ENCODE measurements at regions not wholly inside any gene's neighbourhood (a gene's known extent, or its start where the extent isn't known, plus 50 kb on each side); places are given as distances from the start of the nearest gene placed in this dataset.

DNA sequence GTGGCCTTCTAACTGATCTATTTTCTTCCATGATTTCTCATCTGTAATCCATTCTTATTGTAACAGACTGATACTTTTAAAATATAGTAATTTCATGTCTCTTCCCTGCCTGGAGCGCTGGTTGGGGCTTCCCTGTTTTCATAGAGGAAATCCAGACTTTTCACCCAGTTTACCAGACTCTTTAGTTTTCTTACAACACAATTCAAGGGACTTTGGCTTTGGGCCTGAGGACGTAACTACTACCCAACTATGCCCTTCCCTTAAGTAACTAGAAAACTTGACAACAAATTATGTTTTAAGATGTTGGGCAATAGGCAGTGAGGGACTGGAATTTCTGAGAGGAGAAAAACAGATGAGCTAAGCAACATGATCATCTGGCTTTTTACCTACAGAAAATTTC is 289.6 kb downstream of the FGF10 start:
- no peak overlapping the region for H3K9ac ChIP-seq (ENCODE audit: low read length)
- no peak overlapping the region for H3K27ac ChIP-seq (ENCODE audit: low read length)
- TF ChIP-seq EP300 (conservative IDR thresholded peaks at IDR 0.05; ENCODE audit: poor library complexity, severe bottlenecking) (no peak), MXI1 (conservative IDR thresholded peaks at IDR 0.05; ENCODE audit: poor library complexity, severe bottlenecking) (no peak), POLR2AphosphoS5 (IDR thresholded peaks at IDR 0.05) (no peak), SMC3 (conservative IDR thresholded peaks at IDR 0.05; ENCODE audit: poor library complexity) (no peak), TAF1 (IDR thresholded peaks at IDR 0.05; ENCODE audit: low read depth) (no peak), EZH2 (IDR thresholded peaks at IDR 0.05; ENCODE audit: borderline replicate concordance, insufficient read depth, low read length, poor library complexity, severe bottlenecking) (no peak), RAD21 (conservative IDR thresholded peaks at IDR 0.05) (no peak)
- TF ChIP-seq, protein P1, sequence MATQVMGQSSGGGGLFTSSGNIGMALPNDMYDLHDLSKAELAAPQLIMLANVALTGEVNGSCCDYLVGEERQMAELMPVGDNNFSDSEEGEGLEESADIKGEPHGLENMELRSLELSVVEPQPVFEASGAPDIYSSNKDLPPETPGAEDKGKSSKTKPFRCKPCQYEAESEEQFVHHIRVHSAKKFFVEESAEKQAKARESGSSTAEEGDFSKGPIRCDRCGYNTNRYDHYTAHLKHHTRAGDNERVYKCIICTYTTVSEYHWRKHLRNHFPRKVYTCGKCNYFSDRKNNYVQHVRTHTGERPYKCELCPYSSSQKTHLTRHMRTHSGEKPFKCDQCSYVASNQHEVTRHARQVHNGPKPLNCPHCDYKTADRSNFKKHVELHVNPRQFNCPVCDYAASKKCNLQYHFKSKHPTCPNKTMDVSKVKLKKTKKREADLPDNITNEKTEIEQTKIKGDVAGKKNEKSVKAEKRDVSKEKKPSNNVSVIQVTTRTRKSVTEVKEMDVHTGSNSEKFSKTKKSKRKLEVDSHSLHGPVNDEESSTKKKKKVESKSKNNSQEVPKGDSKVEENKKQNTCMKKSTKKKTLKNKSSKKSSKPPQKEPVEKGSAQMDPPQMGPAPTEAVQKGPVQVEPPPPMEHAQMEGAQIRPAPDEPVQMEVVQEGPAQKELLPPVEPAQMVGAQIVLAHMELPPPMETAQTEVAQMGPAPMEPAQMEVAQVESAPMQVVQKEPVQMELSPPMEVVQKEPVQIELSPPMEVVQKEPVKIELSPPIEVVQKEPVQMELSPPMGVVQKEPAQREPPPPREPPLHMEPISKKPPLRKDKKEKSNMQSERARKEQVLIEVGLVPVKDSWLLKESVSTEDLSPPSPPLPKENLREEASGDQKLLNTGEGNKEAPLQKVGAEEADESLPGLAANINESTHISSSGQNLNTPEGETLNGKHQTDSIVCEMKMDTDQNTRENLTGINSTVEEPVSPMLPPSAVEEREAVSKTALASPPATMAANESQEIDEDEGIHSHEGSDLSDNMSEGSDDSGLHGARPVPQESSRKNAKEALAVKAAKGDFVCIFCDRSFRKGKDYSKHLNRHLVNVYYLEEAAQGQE (IDR thresholded peaks at IDR 0.05; ENCODE audit: borderline replicate concordance), result no peak
- TF ChIP-seq, protein P2, sequence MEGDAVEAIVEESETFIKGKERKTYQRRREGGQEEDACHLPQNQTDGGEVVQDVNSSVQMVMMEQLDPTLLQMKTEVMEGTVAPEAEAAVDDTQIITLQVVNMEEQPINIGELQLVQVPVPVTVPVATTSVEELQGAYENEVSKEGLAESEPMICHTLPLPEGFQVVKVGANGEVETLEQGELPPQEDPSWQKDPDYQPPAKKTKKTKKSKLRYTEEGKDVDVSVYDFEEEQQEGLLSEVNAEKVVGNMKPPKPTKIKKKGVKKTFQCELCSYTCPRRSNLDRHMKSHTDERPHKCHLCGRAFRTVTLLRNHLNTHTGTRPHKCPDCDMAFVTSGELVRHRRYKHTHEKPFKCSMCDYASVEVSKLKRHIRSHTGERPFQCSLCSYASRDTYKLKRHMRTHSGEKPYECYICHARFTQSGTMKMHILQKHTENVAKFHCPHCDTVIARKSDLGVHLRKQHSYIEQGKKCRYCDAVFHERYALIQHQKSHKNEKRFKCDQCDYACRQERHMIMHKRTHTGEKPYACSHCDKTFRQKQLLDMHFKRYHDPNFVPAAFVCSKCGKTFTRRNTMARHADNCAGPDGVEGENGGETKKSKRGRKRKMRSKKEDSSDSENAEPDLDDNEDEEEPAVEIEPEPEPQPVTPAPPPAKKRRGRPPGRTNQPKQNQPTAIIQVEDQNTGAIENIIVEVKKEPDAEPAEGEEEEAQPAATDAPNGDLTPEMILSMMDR (IDR thresholded peaks at IDR 0.05; ENCODE audit: poor library complexity, severe bottlenecking), result no peak
- no peak overlapping the region for H3K4me3 ChIP-seq (ENCODE audit: low read length)
- no peaks in the 10 kb centered on the region for H3K36me3 ChIP-seq (ENCODE audit: insufficient read depth, low read length)
- H3K79me2 ChIP-seq (replicated peaks; ENCODE audit: insufficient read depth, low read length), result no peaks in the 10 kb centered on the region
- no peak overlapping the region for H2AFZ ChIP-seq (ENCODE audit: low read depth, low read length)
- H3K9me2 ChIP-seq (ENCODE audit: insufficient read depth, low read length), result no peaks in the 10 kb centered on the region
- H3K27me3 ChIP-seq (ENCODE audit: insufficient read depth, low read depth, low read length), result no peaks in the 10 kb centered on the region
- no peaks in the 10 kb centered on the region for H3K9me3 ChIP-seq (ENCODE audit: low read length)
- no peaks in the 10 kb centered on the region for H3F3A ChIP-seq (ENCODE audit: insufficient read depth, low read length, poor library complexity, severe bottlenecking)
- no peak overlapping the region for H3K4me2 ChIP-seq (ENCODE audit: low read length)
- H4K20me1 ChIP-seq (ENCODE audit: insufficient read depth), result no peaks in the 10 kb centered on the region

DNA sequence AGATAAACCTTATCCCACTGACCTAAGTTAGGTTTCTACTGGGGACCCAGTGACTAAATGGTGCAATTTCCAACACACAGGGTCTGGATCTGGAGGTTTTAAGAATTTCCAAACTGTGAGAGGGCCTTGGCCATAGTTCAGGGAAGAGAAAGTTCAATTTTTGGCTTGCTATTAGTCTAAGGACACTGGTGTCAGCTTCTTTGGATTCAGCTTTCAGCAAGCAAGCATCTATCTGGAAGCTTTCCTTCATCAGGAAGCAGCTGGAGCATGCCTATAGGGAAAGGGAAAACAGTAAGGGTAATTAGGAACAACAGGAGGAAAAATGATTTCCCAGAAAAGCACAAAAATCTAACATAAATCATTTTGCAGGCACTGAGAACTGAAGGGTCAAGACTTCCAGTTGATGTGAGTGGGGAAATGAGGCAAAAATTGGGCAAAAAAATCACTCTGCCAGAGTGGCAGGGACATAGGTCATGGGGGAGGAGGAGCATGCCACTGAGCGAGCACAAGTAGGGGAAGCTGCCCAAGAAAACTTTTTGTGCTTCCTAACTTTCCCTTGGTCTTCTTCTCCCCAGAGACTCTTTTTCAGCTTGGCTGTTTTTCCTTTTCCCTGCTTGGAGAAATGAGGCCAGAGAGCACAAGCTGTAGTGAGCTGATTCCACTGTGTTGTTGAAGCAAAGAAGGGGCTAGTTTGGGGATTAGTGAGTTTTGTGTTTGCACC is 299.6 kb downstream of the FGF10 start:
- Histone ChIP-seq H3F3A (ENCODE audit: insufficient read depth, low read length, poor library complexity, severe bottlenecking) (no peaks in the 10 kb centered on the region), H3K9ac (ENCODE audit: low read length) (no peak overlapping the region), H3K27ac (ENCODE audit: low read length) (no peak overlapping the region), H3K36me3 (ENCODE audit: insufficient read depth, low read length) (no peaks in the 10 kb centered on the region), H3K27me3 (ENCODE audit: insufficient read depth, low read depth, low read length) (no peaks in the 10 kb centered on the region), H3K9me3 (ENCODE audit: low read length) (no peaks in the 10 kb centered on the region), H3K9me2 (ENCODE audit: insufficient read depth, low read length) (no peaks in the 10 kb centered on the region), H3K4me3 (ENCODE audit: low read length) (no peak overlapping the region), H2AFZ (ENCODE audit: low read depth, low read length) (no peak overlapping the region), H3K79me2 (replicated peaks; ENCODE audit: insufficient read depth, low read length) (no peaks in the 10 kb centered on the region), H4K20me1 (ENCODE audit: insufficient read depth) (no peaks in the 10 kb centered on the region), H3K4me2 (ENCODE audit: low read length) (no peak overlapping the region)
- TF ChIP-seq POLR2AphosphoS5 (IDR thresholded peaks at IDR 0.05), result no peak
- TF ChIP-seq, protein P2 (IDR thresholded peaks at IDR 0.05; ENCODE audit: poor library complexity, severe bottlenecking), result no peak
- no peak for TF ChIP-seq EP300 (conservative IDR thresholded peaks at IDR 0.05; ENCODE audit: poor library complexity, severe bottlenecking)
- no peak for TF ChIP-seq SMC3 (conservative IDR thresholded peaks at IDR 0.05; ENCODE audit: poor library complexity)
- TF ChIP-seq, protein P1 (IDR thresholded peaks at IDR 0.05; ENCODE audit: borderline replicate concordance), result no peak
- TF ChIP-seq TAF1 (IDR thresholded peaks at IDR 0.05; ENCODE audit: low read depth), result no peak
- no peak for TF ChIP-seq RAD21 (conservative IDR thresholded peaks at IDR 0.05)
- no peak for TF ChIP-seq EZH2 (IDR thresholded peaks at IDR 0.05; ENCODE audit: borderline replicate concordance, insufficient read depth, low read length, poor library complexity, severe bottlenecking)
- no peak for TF ChIP-seq MXI1 (conservative IDR thresholded peaks at IDR 0.05; ENCODE audit: poor library complexity, severe bottlenecking)

Measured in neural cell (in vitro differentiated cells).